PC-9 (cell line): ENCODE measurements at regions not wholly inside any gene's neighbourhood (a gene's known extent, or its start where the extent isn't known, plus 50 kb on each side); places are given as distances from the start of the nearest gene placed in this dataset.

ENCODE experiments used
- EZH2 ChIP-seq: fragments of 200-600 bp; sonication (generic); IDR thresholded peaks from 2 replicates; pipeline ENCODE4 v1.8.0; 2017; ENCODE audit warnings: antibody characterized with exemption, low read depth
- TF ChIP-seq, protein P1 (sequence below): fragments of 200-600 bp; sonication (generic); conservative IDR thresholded peaks from 2 replicates; pipeline ENCODE4 v1.6.1; 2017; ENCODE audit warnings: mixed run types, antibody characterized with exemption, mild to moderate bottlenecking, moderate library complexity

DNA sequence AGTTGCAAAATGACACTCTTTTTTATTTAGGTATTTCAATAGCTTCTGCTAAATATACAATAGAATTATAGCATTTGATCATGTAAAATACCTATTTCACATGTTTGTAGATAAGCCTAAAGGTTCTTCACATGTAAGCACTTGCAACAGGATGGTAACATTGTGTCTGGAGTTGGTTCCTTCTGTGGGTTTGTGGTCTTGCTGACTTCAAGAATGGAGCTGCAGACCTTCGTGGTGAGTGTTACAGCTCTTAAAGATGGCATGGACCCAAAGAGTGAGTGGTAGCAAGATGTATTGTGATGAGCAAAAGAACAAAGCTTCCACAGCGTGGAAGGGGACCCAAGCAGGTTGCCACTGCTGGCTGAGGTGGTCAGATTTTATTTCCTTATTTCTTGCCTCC lies 246.4 kb upstream of the PDGFD start:
- TF ChIP-seq, protein P1, sequence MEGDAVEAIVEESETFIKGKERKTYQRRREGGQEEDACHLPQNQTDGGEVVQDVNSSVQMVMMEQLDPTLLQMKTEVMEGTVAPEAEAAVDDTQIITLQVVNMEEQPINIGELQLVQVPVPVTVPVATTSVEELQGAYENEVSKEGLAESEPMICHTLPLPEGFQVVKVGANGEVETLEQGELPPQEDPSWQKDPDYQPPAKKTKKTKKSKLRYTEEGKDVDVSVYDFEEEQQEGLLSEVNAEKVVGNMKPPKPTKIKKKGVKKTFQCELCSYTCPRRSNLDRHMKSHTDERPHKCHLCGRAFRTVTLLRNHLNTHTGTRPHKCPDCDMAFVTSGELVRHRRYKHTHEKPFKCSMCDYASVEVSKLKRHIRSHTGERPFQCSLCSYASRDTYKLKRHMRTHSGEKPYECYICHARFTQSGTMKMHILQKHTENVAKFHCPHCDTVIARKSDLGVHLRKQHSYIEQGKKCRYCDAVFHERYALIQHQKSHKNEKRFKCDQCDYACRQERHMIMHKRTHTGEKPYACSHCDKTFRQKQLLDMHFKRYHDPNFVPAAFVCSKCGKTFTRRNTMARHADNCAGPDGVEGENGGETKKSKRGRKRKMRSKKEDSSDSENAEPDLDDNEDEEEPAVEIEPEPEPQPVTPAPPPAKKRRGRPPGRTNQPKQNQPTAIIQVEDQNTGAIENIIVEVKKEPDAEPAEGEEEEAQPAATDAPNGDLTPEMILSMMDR = no peak
- no peak for TF ChIP-seq EZH2
